ENCODE measurements at regions not wholly inside any gene's neighbourhood (a gene's known extent, or its start where the extent isn't known, plus 50 kb on each side); places are given as distances from the start of the nearest gene placed in this dataset.

- DNase-seq (ENCODE audit: low read depth in 3 of 3, low spot score in 1 of 3) = no peak
Measured at GRCh38 chr2:118668431-118669424, 178.7 kb downstream of the EN1 start.

GRCh38 chr2:118667964-118668363 lies 179.5 kb downstream of the EN1 start:
- no peak for DNase-seq (ENCODE audit: low read depth in 3 of 3, low spot score in 1 of 3)

- no peak for DNase-seq (ENCODE audit: low read depth in 3 of 3, low spot score in 1 of 3)
Measured at GRCh38 chr2:118667348-118667747, 180.1 kb downstream of the EN1 start.

- DNase-seq (ENCODE audit: low read depth in 3 of 3, low spot score in 1 of 3) = no peak
Measured at GRCh38 chr2:118665784-118666529, 181.5 kb downstream of the EN1 start.

- DNase-seq (ENCODE audit: low read depth in 3 of 3, low spot score in 1 of 3) = no peak
Measured at GRCh38 chr2:118661179-118661578, 186.3 kb downstream of the EN1 start.

GRCh38 chr2:118658596-118659198 lies 188.8 kb downstream of the EN1 start:
- no peak for DNase-seq (ENCODE audit: low read depth in 3 of 3, low spot score in 1 of 3)

GRCh38 chr2:118657466-118657865 lies 190.0 kb downstream of the EN1 start:
- no peak for DNase-seq (ENCODE audit: low read depth in 3 of 3, low spot score in 1 of 3)

- DNase-seq (ENCODE audit: low read depth in 3 of 3, low spot score in 1 of 3) = no peak
Measured at GRCh38 chr2:118654945-118655344, 192.5 kb downstream of the EN1 start.

- DNase-seq (ENCODE audit: low read depth in 3 of 3, low spot score in 1 of 3) = no peak
Measured at GRCh38 chr2:118650327-118650726, 197.1 kb downstream of the EN1 start.

- no peak for DNase-seq (ENCODE audit: low read depth in 3 of 3, low spot score in 1 of 3)
Measured at GRCh38 chr2:118645876-118646275, 201.6 kb downstream of the EN1 start.

GRCh38 chr2:118644190-118644589 lies 203.3 kb downstream of the EN1 start:
- DNase-seq (ENCODE audit: low read depth in 3 of 3, low spot score in 1 of 3) = no peak

- DNase-seq (ENCODE audit: low read depth in 3 of 3, low spot score in 1 of 3) = no peak
Measured at GRCh38 chr2:118643294-118643693, 204.2 kb downstream of the EN1 start.

GRCh38 chr2:118642501-118642900 lies 204.9 kb downstream of the EN1 start:
- no peak for DNase-seq (ENCODE audit: low read depth in 3 of 3, low spot score in 1 of 3)

GRCh38 chr2:118641711-118642110 lies 205.7 kb downstream of the EN1 start:
- no peak for DNase-seq (ENCODE audit: low read depth in 3 of 3, low spot score in 1 of 3)

GRCh38 chr2:118639371-118639770 lies 208.1 kb downstream of the EN1 start:
- DNase-seq (ENCODE audit: low read depth in 3 of 3, low spot score in 1 of 3) = no peak

GRCh38 chr2:118638453-118638852 lies 209.0 kb downstream of the EN1 start:
- DNase-seq (ENCODE audit: low read depth in 3 of 3, low spot score in 1 of 3) = no peak

- no peak for DNase-seq (ENCODE audit: low read depth in 3 of 3, low spot score in 1 of 3)
Measured at GRCh38 chr2:118635891-118636290, 211.6 kb downstream of the EN1 start.

GRCh38 chr2:118634876-118635275 lies 212.6 kb downstream of the EN1 start:
- no peak for DNase-seq (ENCODE audit: low read depth in 3 of 3, low spot score in 1 of 3)

- DNase-seq (ENCODE audit: low read depth in 3 of 3, low spot score in 1 of 3) = no peak
Measured at GRCh38 chr2:118633371-118634018, 214.0 kb downstream of the EN1 start.

- no peak for DNase-seq (ENCODE audit: low read depth in 3 of 3, low spot score in 1 of 3)
Measured at GRCh38 chr2:118632921-118633320, 214.5 kb downstream of the EN1 start.

- no peak for DNase-seq (ENCODE audit: low read depth in 3 of 3, low spot score in 1 of 3)
Measured at GRCh38 chr2:118627156-118627555, 220.3 kb downstream of the EN1 start.

Data from stimulated activated CD4-positive, alpha-beta T cell treated with anti-CD3 and anti-CD28 coated beads, TNF-alpha, amount 100 ng/mL, for 1 hour (primary cell).